HG02981 (cell line): ENCODE measurements at regions not wholly inside any gene's neighbourhood (a gene's known extent, or its start where the extent isn't known, plus 50 kb on each side); places are given as distances from the start of the nearest gene placed in this dataset.
"Not testable (repeated sequence)": the region's sequence is repeated elsewhere in the genome, so short reads cannot be mapped to it uniquely, and the experiment has no call there.

Source experiments
- ATAC-seq: cut with Tn5 transposase; IDR thresholded peaks from one replicate; pipeline ENCODE4 v1.9.1; 2021; ENCODE audit warnings: mild to moderate bottlenecking, moderate library complexity; ENCODE audit not compliant: unreplicated experiment

DNA sequence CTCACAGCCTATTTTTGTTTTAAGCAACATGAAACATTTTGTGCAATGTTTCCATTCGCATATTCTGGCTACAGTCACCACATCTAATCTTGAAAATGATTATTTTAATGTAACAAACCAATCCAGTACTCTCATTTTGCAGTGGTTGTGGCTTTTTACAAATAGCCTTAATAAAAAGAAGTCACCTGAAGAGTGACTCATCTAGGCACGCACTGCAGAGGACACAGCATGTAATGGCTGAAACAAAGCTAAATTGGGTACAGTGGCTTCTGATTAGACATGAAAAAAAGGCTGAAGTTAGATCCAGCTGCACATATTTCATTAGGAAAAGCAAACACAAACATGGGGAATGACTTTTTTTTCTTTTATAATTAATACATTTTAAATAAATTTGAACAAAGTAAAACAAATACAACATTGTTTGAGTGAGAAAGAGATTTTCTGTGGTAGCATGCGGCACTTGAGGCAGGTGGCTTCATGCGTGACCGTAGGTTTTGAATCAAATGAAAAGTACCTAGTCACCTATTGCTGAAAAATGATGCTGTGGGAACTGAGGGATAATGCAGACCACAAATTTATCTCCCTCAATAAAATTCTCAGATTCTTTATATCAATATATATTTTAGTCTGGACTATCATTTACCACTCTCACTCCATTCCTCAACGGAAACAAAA, 240.8 kb upstream of the DDX53 start:
- ATAC-seq, result peak; percentile 74

GRCh38 chrX:22760513-22761057, 239.2 kb upstream of the DDX53 start:
- no peak for ATAC-seq

DNA sequence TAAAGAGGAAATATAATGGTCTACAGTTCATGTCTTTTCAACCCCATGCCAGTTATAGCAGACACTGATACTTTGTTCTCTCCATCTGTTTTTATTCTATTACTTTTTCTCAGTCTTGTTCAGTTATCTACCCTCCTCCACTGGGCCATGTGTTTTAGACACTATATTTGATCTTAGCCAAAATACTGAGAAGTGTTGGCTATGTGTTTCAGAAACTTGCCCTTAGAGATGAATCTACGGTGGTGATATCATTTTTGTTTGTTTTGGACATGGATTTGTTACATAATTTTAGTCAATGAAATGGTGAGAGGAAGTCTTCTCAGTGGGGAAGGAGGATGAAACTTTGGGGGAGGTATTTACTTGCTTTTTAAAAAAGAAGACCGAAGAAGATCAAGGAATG, 211.5 kb upstream of the DDX53 start:
- no peak for ATAC-seq

- ATAC-seq, result no peak
Measured at GRCh38 chrX:22795671-22796070, 204.1 kb upstream of the DDX53 start.

GRCh38 chrX:22800360-22800759, 199.4 kb upstream of the DDX53 start:
- ATAC-seq, result no peak

- no peak for ATAC-seq
Measured at GRCh38 chrX:22800806-22801205, 199.0 kb upstream of the DDX53 start.

DNA sequence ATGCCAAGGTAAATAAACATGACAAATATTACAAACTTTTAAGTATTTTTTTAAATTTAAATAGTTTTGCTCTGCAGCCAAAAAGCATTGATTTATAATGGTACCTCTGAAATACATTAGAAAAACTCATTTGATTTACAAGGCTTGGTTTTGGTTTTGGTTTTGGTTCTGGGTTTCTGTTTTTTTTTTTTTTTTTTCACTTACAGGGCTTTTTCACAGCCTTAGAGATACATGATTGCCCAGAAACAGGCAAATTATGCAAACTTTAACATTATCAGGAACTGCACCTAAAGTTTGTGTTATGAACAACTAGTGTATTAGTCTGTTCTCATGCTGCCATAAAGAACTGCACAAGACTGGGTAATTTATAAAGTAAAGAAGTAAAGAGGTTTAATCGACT, 196.4 kb upstream of the DDX53 start:
- ATAC-seq, result no peak

- ATAC-seq, result no peak
Measured at GRCh38 chrX:22810876-22811275, 188.9 kb upstream of the DDX53 start.

DNA sequence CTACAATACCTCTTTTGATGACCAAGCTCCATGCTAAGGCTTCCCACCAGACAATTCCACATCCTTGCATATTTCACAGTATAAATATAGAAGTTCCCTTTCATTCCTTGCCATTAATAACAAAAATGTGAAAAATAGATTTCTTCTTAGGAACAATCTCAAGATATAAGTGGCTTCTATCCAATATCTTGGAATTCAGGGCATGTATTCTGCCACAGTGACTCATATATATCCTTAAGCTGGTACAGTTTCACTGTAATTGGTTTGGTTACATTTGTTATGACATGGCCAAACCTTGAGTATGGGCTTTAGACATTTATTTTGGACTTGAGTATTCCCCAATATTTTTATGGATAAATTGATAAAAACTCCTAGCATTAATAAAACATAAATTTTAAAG, 181.7 kb upstream of the DDX53 start:
- ATAC-seq, result no peak

GRCh38 chrX:22855693-22856092, 144.1 kb upstream of the DDX53 start:
- ATAC-seq, result no peak

DNA sequence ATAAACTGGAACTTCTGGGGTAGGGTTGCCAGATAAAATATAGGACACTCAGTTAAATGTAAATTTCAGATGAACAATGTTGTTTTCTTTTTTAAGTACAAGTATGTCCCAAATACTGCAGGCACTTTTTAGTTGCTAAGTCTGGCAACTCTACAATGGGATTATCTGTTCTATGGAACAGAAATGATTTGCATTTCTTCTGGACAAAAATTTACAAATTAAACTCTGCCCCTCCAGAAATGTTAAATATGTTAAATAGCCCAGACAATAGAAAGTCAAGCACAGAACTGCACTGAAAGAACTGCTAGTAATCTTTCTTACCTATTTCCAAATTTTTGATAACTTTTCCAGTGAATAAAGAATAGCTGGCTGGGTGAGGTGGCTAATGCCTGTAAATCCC, 140.1 kb upstream of the DDX53 start:
- no peak for ATAC-seq

GRCh38 chrX:22866801-22867200, 133.0 kb upstream of the DDX53 start:
- not testable (repeated sequence) for ATAC-seq

DNA sequence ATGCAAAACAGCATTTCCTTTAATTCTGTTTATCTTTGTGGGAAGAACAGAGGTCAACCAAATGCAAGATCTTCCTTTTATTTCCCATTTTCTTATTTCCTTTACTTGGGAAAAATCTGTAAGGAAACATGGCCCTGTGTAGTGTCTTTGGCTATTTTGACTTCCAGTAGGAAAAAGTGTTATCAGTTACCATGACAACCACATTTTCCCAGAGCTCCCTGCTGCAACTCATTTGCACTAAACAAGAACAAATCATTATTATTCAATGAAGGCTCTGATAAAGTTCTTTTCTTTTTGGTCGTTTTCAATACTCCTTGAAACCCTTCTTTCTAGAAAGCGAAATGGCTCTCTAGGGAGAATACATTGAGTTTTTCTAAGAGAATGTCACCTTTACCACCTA, 117.2 kb upstream of the DDX53 start:
- no peak for ATAC-seq

DNA sequence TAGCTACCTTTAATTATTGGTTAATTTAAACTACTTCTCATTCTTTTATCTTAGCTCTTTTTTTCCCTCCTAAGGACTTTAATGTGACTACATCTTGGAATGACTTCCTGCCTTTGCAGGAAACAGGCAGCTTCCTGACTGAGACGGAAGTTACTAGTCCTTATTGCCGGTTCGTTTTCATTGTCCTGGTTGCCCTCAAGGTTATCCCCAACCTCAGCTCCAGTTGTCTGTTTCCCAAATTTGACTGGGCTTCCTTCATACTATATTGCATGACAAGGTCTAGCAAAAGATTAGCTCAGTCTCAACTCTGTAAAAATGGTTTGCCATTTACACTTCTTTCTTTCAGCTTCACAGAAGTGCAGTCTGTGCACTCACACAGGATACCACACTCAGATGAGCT, 109.9 kb upstream of the DDX53 start:
- ATAC-seq, result no peak

- no peak for ATAC-seq
Measured at GRCh38 chrX:22912616-22913015, 87.1 kb upstream of the DDX53 start.

GRCh38 chrX:22922961-22923360, 76.8 kb upstream of the DDX53 start:
- no peak for ATAC-seq

DNA sequence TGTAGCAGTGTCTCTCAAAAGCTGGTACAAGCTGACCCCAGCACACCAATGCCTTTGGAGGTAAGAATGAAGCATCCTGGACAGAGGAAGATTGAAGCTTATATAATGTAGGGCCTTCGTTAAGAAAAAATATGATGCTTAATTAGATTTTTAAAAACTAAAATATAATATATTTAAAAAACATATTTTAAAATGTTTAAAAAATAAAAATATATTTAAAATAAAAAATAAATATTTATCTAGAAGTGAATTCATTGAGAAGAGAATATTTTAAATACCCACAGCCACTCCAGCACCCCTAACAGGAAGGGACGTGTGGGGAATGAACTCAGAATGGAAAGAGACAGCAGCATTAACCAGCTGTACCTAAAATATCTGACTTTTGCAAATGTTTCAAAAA, 65.1 kb upstream of the DDX53 start:
- no peak for ATAC-seq

DNA sequence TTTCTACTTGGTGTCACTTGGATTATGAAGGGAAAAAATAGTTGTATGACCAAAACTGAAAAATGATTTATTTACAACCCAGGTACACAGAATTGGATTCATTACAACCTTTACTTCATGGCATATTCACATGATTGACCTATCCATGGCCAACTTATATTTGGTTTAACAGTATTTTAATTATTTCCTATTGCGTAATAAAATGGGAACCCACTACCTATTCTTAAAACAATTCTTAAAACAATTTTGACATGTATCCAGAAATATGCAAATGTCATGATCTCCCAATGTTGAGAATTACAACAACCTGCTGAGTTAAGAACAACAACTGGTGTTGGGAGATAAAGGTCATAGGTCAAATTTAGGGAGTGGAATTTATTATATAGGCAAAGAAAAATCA, 54.8 kb upstream of the DDX53 start:
- ATAC-seq, result no peak
